Medulla oblongata (tissue), 1 donor: ENCODE measurements at regions not wholly inside any gene's neighbourhood (a gene's known extent, or its start where the extent isn't known, plus 50 kb on each side); places are given as distances from the start of the nearest gene placed in this dataset.
A peak's percentile ranks its signal among the peaks of the same experiment; 100 is the strongest.

ENCODE experiments used
- DNase-seq: peaks from one replicate; pipeline ENCODE4 v3.0.0-alpha.2; 2015; ENCODE audit errors: extremely low spot score

DNA sequence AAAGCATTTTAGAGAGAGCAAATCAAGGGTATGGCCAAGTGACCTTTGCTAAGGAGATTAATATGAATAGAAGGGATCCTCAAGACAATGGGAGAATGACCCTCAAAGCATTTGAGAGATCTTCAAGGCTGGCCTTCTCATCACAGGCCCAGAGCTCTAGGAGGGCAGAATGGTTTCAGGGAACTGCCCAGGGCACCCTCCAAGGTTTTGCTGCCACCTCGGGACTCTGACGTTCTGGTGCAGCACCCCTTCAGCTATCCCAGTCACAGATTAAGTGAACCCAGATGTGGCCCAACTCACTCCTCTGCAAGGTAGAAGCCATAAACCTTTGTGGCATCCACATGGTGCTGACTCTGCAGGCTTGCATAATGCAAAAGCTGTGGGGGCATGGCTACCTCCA, 209.3 kb downstream of the TLE3 start:
- no peak for DNase-seq

DNA sequence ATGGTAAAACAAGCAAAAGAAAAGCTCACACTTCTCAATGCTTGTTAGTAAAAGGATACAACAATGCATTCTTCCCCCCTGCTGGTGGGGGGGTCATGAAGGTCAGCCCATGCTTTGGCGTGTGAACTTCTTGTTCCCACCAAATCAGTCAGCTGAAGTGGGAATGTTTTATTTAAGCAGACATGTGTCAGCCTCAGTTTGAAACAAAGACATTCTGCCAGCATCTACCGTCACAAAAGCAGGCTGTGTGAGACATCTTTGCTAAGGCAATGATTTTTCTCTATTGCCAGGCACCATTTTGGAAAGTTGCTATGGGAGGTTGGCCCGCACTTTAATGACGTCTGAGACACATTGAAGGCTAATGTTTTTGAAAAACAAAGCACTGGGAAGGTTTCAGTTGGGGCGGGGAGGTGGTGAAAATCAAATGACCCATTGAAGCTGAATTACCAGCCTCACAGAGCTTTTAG, 206.6 kb downstream of the TLE3 start:
- DNase-seq, result peak; percentile 74

DNA sequence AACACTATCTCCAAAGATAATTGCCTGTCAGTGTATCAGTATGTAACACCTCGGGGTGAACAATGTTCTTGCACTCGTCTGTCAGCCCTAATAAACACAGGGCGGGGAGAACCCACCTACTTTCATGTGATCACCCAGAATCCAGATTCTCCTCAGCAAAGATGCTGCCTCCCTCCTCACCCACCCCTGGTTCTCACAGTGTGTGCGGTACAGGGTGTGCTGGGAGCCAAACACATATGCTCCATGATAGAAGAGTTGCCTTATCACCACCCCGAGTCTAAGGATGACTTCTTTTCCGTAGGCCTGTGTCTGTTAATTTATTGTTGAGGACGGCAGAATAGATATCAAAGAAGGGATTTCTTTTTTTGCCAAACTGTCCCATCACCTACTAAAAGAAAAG, 206.1 kb downstream of the TLE3 start:
- DNase-seq, result no peak

DNA sequence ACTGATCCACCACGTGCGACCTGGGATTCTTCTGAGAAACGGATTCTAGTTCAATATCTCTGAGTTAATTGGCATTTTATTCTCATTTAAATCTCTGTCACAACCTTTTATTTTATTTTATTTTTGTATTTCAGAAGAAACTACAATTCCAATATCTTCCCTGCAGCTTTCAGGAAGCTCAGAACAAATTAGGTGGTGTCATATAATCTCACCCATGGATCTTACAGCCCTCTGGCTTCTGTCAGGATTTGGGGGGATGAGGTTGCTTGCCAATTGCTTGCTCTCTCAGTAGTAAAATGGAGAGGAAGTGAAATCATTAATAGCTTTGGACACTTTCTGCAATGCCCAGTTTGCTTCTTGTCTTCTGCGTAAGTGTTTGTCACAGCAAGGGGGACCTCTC, 205.4 kb downstream of the TLE3 start:
- DNase-seq, result no peak

DNA sequence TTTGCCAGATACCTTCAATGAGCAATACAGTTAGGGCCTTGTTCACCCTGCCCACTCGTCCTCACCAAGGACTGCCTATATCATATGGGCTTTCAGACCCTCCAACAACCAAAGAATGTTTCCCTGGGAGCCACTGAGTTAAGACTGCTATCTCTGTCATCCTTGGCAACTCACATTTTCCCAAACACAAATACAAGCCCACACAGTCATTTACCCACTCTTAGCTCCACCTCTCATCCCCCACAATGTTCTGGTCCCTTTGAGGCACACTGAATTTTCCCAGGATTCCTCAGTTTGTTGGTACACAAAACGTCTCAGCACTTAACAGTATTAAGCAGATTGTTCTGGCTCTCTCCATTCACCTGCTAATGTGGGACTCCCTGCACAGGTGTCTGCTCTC, 204.6 kb downstream of the TLE3 start:
- DNase-seq, result no peak

DNA sequence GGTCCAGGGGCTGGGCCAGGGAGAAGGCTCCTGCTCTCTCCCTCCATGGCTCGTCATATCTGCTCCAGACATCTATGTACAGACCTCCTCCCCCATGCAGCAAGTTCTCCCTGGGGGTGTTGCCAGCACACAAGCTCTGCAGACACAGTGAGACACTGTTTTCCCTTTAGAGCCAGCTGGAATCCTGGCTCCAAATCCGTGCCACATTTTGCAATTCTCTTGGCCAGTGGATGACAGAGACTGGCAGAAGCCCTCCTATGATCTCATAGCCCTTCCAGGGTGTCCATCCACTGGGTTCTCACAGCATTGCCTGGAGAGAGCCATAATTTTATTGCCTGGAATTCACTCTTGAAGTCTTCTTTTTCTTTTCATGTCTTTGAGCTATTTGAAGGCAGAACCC, 203.9 kb downstream of the TLE3 start:
- peak; percentile 91 for DNase-seq

DNA sequence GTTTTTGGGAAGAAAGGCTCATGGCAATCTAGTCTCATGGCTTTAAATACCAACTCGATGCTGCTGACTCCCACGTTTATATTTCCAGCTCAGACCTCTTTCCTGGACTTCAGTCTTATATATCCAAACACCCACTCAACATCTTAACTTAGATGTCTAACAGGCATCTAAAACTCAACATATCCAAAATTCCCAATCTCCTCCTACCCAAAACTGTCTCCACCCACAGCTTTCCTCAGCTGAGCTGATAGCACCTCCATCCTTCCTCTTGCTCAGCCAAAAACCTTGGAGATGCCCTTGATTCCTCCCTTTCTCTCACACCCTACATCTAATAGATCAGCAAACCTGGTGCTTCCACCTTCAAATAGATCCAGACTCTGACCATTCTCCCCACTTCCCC, 202.5 kb downstream of the TLE3 start:
- DNase-seq, result no peak

DNA sequence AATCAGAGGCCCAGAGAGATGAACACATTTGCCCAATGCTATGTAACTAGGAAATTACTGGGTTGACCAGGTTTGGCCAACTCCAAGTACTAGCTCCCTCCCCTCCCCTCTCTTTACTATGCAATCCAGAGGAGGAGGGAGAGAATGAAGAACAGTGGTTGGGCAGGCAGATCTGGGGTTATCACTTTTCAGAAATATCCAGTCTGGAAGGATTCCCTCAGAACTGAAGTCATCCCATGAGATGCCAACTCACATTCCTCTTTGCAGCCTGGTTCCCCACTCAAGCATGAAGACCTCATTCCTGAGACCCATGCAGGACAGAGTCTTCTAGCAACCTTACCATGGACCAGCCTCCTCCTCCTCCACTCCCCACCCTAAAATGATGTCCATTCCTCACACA, 201.1 kb downstream of the TLE3 start:
- no peak for DNase-seq

DNA sequence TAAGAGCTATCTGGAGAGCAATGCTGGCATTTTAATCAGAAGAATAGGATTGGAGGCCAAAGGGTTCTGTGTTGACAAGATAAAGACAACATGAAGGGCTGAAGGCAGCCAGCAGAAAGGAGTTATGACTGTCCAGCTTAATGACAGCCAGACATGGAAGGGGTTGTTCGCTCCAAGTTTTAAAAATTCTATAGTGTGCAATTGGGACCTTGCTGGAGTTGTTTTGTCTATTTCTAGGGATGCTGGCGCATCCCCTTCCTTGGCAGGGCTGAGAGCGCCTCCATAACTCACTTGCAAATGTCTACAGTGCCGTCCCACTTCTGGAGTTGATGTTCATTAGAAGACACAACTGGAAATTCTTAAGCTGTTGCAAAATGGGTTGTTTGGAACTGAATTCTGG, 200.7 kb downstream of the TLE3 start:
- no peak for DNase-seq

DNA sequence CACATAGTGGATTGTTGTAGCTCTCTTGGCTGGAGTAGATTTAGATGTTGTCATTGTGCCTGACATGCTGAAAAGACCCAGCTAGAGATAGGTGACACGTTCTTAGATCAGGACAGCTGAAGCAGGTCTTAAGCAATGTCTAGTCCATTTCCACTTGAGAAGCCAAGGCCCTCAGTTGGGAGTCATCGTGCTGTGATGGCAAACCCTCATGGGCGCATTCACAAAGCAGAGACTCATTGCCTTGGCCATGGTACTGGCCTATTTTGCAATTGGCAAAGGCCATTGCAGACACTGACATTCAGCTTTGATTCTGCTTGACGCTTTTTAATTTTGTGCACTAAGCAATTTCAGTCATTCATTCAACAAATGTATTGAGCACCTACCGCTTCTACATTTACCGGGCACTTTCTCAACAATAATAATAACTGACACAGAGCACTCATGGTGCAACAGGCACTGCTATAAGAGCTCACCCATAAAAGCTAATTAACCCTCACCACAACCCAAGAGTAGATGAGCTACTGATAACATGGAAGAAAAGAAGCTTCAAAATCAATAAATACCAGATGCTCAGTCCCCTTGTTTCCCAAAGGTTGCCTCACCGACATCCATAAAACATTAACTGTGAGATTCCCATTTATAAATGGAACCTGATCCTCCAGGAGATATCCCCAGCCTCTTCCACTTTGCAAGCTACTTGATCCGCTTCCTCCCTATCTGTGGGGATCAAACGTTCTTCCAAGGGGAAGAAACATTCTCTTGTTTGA, 200.1 kb downstream of the TLE3 start:
- no peak for DNase-seq

DNA sequence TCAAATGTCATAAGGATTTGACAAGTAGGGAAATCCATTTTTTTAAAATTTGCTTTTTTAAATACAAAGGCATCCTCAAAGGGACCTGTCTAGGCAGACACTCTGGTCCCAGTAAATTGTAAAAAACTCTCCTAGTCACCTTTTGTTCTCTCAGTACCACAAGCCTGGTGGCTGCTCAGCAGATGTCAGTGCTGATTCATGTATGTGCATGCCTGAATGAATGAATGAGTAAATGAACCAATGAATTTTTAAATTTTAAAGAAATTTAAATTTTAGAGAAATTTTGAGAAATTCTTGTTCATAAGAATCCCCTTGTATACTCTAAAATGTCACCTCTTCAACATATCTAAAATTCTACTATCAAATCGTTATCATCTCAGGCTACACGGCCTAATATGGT, 199.5 kb downstream of the TLE3 start:
- DNase-seq, result no peak

DNA sequence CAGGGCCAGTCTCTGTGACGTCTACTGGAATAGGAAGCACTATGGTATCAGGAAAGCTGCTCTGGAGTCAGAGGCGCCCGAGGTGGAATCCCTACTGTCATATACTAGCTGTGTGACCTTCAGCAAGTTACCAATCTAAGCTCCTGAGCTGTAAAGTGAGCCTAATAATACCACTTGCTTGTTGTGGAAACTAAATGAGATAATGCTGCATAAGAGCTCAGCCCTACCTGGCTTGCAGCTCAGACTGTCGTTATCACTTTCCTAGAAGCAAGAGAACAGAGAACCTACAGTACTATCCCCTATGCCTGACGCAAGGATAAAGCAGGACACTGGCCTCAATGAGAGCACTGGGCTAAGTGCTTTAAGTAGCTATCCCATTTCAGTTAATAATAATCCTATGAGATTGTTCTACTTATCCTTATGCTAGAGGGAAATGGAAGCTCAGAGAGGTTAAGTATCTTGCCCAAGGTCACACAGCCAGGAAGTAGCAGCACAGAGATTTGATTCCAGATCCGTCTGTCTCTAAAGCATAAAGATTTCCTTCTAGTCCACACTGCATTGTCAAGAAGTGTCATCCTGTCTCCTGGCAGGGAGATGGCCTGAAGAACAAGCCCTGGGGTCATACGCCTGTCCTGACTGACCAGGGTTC, 195.2 kb downstream of the TLE3 start:
- no peak for DNase-seq

DNA sequence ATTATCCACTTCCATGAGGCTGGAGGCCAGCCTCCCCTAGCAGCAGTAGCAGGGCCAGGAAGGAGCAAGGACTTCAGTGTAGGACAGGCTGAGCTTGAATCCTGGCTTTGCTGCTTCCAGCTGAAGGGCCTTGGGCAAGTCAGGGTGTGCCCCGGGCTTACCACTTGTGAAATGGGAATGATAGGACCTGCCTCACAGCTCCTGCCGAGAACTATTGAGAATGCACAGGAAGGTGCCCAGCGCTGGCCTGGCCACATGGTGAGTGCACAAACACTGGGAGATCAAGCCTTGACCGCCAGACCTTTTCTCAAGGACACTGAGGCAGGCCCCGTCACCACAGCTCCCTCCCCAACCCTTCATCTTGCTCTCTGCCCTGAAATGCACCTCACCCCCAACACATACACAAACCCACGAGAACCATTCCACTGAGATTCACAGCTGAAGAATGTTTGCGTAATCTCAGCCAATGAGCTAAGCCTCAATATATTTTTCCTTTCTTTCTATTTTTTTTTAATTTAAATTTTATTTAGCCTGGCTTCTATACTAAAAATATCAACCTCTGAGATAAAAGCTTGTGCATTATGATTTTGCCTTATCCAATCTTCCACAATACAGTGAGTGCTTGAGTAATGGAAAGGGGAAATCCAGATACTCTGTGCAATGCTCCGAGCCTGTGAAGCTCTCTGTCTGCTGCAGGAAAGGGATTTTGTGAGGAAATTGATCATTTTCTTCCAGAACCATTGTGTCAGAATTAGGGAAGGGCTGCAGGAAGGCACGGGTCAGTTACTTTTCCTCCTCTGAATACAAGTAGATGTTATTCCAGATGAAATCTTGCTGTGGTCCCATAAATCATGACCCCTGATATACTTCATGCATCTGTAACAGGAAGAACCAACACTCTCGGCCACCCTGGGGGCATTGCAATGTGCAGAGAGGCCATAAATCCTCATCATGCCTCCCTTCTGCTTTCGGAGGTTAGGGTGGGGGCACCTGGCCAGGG, 193.9 kb downstream of the TLE3 start:
- DNase-seq, result no peak

DNA sequence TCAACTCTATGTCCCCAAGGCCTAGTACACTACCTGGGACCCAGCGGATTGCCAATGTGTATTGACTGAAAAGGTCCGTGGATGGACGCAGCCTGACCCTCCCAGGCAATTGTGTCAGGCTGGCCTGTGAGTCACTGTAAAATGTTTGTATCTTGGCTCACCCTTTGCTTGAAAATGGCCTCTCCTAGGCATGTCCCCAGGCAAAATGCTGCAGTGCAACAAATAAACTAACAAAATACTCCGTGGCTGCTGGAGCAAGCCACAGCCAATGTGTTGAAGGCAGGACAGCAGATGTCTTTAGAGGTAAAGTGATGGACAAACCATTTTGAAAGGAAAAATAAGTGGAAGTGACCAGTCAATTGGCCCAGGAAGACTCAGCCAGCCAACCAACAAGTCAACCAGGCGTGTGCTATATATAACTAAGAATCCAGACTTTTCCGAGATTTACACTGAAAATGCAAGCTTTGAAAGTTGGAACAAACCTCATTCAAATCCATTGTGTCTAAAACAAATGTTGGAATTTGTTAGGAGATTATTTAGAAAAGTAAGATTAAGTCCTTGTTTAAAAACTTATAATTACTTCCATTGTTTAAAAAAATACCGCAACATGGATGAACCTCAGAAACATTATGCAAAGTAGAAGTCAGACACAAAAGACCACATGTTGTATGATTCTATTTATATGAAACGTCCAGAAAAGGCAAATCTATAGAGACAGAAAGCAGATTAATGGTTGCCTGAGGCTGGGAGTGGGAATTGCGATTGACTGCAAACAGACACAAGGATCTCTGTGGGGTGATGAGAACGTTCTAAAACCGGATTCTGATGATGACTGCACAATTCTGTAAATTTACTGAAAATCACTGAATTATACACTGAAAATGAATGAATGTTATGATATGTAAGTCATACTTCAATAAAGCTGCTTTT, 191.2 kb downstream of the TLE3 start:
- DNase-seq, result no peak

DNA sequence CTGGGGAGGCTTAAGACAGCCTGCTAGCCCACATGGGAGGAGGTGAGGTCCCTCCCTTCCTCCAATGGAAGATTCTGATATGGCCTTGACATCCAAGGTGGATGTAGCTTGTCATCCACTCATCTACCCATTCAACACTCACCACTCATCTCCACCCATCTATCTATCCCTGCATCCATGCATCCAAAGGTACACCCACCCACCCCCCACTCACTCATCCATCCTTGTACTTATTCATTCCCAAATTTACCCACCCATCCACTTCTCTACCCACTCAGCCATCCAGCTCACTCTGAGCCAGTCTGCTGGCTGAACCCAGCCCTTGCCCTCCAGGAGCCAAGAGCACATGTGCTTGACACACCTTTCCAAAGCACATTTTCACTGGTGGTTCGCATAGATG, 189.7 kb downstream of the TLE3 start:
- DNase-seq, result no peak

DNA sequence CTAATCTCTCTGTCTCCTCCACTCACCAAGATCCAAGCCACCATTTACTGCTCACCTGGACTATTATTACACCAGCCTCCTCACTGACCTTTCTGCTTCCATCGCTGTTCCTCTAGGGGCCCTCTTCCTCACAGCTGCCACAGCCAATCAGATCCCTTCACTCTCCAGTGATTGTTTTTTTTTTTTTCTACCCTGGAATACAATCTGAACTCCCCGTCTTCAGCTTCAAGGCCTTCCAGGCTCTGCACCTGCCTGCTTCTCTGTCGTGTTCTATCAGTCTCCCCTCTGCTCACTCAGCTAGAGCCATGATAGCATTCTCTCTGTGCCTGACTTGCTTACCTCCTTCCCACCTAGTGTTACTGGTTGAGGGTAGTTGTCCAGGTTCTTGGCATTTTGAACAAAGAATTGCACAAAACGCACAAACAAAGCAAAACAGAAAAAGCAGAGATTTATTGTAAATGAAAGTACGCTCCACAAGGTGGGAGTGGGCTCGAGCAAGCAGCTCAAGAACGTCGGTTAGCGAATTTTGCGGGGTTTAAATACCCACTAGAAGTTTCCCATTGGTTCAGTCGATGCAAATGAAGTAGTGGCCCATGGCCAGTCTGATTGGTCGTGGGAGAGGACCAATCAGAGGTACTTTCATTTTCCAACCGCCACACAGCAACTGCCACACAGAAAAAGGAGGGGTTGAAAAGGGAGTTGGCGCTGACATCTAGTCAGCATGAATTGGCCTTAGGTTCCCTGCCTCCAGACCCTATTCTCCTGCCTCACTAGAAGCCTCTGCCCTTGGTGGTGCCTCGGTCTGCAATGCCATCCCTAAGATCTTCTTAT, 188.9 kb downstream of the TLE3 start:
- DNase-seq, result no peak

DNA sequence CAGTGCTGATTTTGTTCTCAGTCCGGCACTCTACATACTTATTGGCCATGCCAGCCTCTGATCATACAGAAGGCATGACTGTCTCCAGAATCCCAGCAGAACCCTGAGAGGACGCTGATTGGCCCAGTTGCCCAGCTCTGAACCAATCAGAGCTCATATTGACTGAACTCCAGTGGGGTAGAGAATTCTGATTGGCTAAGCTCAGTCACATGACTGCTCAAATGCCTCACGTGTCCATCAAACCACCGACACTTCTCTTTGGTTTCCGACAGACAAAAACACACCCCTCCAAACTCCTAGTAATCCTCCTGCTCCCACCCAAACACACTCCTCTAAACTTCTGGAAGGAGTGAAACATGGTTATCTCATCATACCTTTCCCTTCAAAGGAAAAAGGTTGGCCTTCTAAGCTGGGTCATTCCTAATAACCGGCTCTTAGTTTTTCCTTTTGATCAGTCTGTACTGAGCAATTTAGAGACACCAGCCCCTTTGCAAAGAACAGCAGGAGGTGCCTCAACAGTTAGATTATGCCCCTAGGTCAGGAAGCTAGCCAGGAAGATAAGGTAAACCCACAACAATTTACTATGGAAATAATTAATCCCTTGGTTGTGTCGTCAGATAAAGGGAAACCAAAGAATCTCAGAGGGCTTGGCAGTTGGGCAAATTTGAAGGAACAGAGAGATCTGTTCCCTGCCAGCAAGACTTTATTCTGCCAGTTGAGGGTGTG, 187.8 kb downstream of the TLE3 start:
- DNase-seq, result no peak

DNA sequence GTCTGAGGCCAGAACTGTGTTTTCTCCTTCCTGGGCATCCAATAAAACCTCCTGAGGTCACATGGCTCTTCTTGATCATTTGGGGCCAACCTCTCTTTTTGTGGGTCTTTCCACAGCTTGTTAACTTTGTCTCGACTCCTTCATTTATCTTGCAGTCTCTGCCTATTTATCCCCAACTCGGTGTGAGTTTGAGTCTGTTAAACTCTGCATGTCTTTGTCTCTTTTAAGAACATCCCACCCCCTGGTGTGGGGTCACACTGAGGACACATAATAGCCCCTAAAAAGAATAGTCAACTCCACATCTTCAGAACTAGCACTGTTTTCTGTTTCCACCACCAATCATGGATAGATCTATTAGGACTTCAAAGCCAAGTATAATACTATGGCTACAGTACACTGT, 187.2 kb downstream of the TLE3 start:
- DNase-seq, result no peak

DNA sequence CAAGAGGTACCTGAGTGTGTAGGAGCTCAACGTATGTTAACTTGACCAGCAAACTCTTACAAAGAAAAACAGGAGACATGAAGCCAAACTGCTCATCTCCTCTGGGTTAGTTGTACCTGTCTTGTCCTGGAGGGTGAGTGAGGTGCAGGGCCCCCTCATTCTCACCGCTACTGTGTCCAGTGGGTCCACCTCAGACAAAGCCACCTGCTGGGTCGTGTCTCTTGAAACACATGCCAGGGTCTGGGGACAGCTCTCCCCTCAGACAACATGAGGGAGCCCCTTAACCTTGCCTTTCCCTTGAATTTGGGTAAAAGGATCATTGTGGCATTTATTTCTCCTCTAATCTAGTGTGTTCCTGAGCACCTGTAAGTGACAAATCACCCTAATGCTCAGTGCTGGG, 185.6 kb downstream of the TLE3 start:
- DNase-seq, result no peak

DNA sequence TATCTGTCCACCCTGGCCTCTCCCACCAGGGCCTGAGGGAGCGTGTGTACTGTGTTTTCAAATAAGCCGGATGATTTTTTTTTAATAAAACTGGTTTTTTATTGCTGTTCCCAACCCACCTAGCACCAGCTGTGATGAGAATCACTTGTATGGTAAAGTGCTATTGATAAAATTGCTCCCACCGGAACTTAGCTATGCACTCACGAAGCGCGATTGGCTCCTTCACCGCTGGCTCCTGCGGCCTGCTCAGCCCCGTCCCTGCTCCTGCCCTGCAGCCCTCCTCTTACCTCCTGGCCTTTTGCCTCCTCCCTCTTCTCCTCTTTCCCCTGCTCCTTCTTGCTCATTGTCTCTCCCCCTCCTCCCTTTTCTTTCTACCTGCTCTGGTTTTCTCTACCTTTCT, 183.7 kb downstream of the TLE3 start:
- no peak for DNase-seq
